GM23338 (cell line): ENCODE measurements at regions not wholly inside any gene's neighbourhood (a gene's known extent, or its start where the extent isn't known, plus 50 kb on each side); places are given as distances from the start of the nearest gene placed in this dataset.

ENCODE experiments used
- CREB1 ChIP-seq: fragments of 250-450 bp; sonication (Bioruptor Pico); IDR thresholded peaks from 2 replicates; pipeline ENCODE4 v1.5.0; 2020; ENCODE audit warnings: low read depth, mild to moderate bottlenecking, moderate library complexity
- EZH2 ChIP-seq: fragments of 200-600 bp; sonication (generic); IDR thresholded peaks from one replicate; pipeline ENCODE4 v1.8.0; 2017; ENCODE audit warnings: antibody characterized with exemption, mild to moderate bottlenecking, low read depth; ENCODE audit not compliant: unreplicated experiment
- EZH2phosphoT487 ChIP-seq: fragments of 200-600 bp; sonication (generic); IDR thresholded peaks from one replicate; pipeline ENCODE4 v1.8.1; 2018; ENCODE audit warnings: antibody characterized with exemption; ENCODE audit not compliant: unreplicated experiment
- JUNB ChIP-seq: IDR thresholded peaks from one replicate; pipeline ENCODE4 v1.6.1; 2016; ENCODE audit warnings: antibody characterized with exemption; ENCODE audit not compliant: unreplicated experiment
- NANOG ChIP-seq: IDR thresholded peaks from 2 replicates; pipeline ENCODE4 v1.6.1; 2016; ENCODE audit warnings: antibody characterized with exemption, borderline replicate concordance
- POLR2AphosphoS5 ChIP-seq: IDR thresholded peaks from 2 replicates; pipeline ENCODE4 v1.6.1; 2016; ENCODE audit warnings: antibody characterized with exemption, low read depth
- ZNF331 ChIP-seq: fragments of 250-450 bp; sonication (Bioruptor Pico); IDR thresholded peaks from 2 replicates; pipeline ENCODE4 v1.5.0; 2020; ENCODE audit warnings: low read depth, mild to moderate bottlenecking, moderate library complexity
- TF ChIP-seq, protein P1 (sequence below), 2 experiments: fragments of 200-600 bp in 1 of 2; sonication (generic) in 1 of 2; conservative IDR thresholded peaks; 2 replicates each; pipeline versions ENCODE4 v1.5.1 to v1.6.1; 2016 to 2017; ENCODE audit warnings: antibody characterized with exemption in 2 of 2, low read depth in 2 of 2, mild to moderate bottlenecking in 2 of 2, moderate library complexity in 1 of 2
- TF ChIP-seq, protein P2 (sequence below): IDR thresholded peaks from 2 replicates; pipeline ENCODE4 v1.6.1; 2016; ENCODE audit warnings: antibody characterized with exemption
- TF ChIP-seq, protein P3 (sequence below): IDR thresholded peaks from one replicate; pipeline ENCODE4 v1.6.1; 2018; ENCODE audit warnings: antibody characterized with exemption; ENCODE audit not compliant: unreplicated experiment

GRCh38 chr3:177308286-177308685 lies 111.0 kb upstream of the TBL1XR1 start:
- TF ChIP-seq, protein P1, sequence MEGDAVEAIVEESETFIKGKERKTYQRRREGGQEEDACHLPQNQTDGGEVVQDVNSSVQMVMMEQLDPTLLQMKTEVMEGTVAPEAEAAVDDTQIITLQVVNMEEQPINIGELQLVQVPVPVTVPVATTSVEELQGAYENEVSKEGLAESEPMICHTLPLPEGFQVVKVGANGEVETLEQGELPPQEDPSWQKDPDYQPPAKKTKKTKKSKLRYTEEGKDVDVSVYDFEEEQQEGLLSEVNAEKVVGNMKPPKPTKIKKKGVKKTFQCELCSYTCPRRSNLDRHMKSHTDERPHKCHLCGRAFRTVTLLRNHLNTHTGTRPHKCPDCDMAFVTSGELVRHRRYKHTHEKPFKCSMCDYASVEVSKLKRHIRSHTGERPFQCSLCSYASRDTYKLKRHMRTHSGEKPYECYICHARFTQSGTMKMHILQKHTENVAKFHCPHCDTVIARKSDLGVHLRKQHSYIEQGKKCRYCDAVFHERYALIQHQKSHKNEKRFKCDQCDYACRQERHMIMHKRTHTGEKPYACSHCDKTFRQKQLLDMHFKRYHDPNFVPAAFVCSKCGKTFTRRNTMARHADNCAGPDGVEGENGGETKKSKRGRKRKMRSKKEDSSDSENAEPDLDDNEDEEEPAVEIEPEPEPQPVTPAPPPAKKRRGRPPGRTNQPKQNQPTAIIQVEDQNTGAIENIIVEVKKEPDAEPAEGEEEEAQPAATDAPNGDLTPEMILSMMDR (conservative IDR thresholded peaks at IDR 0.05; ENCODE audit: low read depth in 2 of 2), result no peak
- TF ChIP-seq, protein P2, sequence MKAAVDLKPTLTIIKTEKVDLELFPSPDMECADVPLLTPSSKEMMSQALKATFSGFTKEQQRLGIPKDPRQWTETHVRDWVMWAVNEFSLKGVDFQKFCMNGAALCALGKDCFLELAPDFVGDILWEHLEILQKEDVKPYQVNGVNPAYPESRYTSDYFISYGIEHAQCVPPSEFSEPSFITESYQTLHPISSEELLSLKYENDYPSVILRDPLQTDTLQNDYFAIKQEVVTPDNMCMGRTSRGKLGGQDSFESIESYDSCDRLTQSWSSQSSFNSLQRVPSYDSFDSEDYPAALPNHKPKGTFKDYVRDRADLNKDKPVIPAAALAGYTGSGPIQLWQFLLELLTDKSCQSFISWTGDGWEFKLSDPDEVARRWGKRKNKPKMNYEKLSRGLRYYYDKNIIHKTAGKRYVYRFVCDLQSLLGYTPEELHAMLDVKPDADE, result no peak
- TF ChIP-seq POLR2AphosphoS5 (no peak), JUNB (no peak), EZH2phosphoT487 (no peak), EZH2 (no peak), ZNF331 (no peak), NANOG (no peak), CREB1 (CRISPR knock-in tag) (no peak)
- TF ChIP-seq, protein P3, sequence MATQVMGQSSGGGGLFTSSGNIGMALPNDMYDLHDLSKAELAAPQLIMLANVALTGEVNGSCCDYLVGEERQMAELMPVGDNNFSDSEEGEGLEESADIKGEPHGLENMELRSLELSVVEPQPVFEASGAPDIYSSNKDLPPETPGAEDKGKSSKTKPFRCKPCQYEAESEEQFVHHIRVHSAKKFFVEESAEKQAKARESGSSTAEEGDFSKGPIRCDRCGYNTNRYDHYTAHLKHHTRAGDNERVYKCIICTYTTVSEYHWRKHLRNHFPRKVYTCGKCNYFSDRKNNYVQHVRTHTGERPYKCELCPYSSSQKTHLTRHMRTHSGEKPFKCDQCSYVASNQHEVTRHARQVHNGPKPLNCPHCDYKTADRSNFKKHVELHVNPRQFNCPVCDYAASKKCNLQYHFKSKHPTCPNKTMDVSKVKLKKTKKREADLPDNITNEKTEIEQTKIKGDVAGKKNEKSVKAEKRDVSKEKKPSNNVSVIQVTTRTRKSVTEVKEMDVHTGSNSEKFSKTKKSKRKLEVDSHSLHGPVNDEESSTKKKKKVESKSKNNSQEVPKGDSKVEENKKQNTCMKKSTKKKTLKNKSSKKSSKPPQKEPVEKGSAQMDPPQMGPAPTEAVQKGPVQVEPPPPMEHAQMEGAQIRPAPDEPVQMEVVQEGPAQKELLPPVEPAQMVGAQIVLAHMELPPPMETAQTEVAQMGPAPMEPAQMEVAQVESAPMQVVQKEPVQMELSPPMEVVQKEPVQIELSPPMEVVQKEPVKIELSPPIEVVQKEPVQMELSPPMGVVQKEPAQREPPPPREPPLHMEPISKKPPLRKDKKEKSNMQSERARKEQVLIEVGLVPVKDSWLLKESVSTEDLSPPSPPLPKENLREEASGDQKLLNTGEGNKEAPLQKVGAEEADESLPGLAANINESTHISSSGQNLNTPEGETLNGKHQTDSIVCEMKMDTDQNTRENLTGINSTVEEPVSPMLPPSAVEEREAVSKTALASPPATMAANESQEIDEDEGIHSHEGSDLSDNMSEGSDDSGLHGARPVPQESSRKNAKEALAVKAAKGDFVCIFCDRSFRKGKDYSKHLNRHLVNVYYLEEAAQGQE, result no peak
